ENCODE measurements at regions not wholly inside any gene's neighbourhood (a gene's known extent, or its start where the extent isn't known, plus 50 kb on each side); places are given as distances from the start of the nearest gene placed in this dataset.
"Not testable (repeated sequence)": the region's sequence is repeated elsewhere in the genome, so short reads cannot be mapped to it uniquely, and the experiment has no call there.

- FAIRE-seq (no peak), DNase-seq (ENCODE audit: insufficient read length, low spot score) (no peak)
- TF ChIP-seq POLR2A (IDR thresholded peaks at IDR 0.05; ENCODE audit: low read depth, low read length), result no peak
These were observed 282.8 kb downstream of the C12orf75 start for GRCh38 chr12:105613269-105613668.

- DNase-seq (ENCODE audit: insufficient read length, low spot score) (no peak), FAIRE-seq (no peak)
- no peak for TF ChIP-seq POLR2A (IDR thresholded peaks at IDR 0.05; ENCODE audit: low read depth, low read length)
These were observed 283.4 kb downstream of the C12orf75 start for GRCh38 chr12:105613887-105614286.

- TF ChIP-seq POLR2A (IDR thresholded peaks at IDR 0.05; ENCODE audit: low read depth, low read length), result no peak
- FAIRE-seq (no peak), DNase-seq (ENCODE audit: insufficient read length, low spot score) (no peak)
These were observed 286.6 kb downstream of the C12orf75 start for GRCh38 chr12:105616971-105617540.

GRCh38 chr12:105622220-105622619, 291.7 kb downstream of the C12orf75 start:
- DNase-seq (ENCODE audit: insufficient read length, low spot score), result no peak
- FAIRE-seq, result no peak
- no peak for TF ChIP-seq POLR2A (IDR thresholded peaks at IDR 0.05; ENCODE audit: low read depth, low read length)

- DNase-seq (ENCODE audit: insufficient read length, low spot score), result no peak
- TF ChIP-seq POLR2A (IDR thresholded peaks at IDR 0.05; ENCODE audit: low read depth, low read length), result no peak
- FAIRE-seq, result no peak
These were observed 292.6 kb downstream of the C12orf75 start for GRCh38 chr12:105622846-105623736.

- no peak for TF ChIP-seq POLR2A (IDR thresholded peaks at IDR 0.05; ENCODE audit: low read depth, low read length)
- DNase-seq (ENCODE audit: insufficient read length, low spot score), result no peak
These were observed 296.2 kb downstream of the C12orf75 start for GRCh38 chr12:105626653-105627052.

GRCh38 chr12:105637470-105637869, 307.0 kb downstream of the C12orf75 start:
- no peak for TF ChIP-seq POLR2A (IDR thresholded peaks at IDR 0.05; ENCODE audit: low read depth, low read length)
- FAIRE-seq (no peak), DNase-seq (ENCODE audit: insufficient read length, low spot score) (no peak)

More at GRCh38 chr12:105626653-105627052, 296.2 kb downstream of the C12orf75 start:
- no peak for FAIRE-seq

- no peak for TF ChIP-seq POLR2A (IDR thresholded peaks at IDR 0.05; ENCODE audit: low read depth, low read length)
- FAIRE-seq, result no peak
- DNase-seq (ENCODE audit: insufficient read length, low spot score), result no peak
These were observed 310.3 kb downstream of the C12orf75 start for GRCh38 chr12:105640761-105641160.

- FAIRE-seq (no peak), DNase-seq (ENCODE audit: insufficient read length, low spot score) (no peak)
- TF ChIP-seq POLR2A (IDR thresholded peaks at IDR 0.05; ENCODE audit: low read depth, low read length), result no peak
These were observed 311.3 kb downstream of the C12orf75 start for GRCh38 chr12:105641749-105642148.

GRCh38 chr12:105644770-105645169, 314.3 kb downstream of the C12orf75 start:
- FAIRE-seq (no peak), DNase-seq (ENCODE audit: insufficient read length, low spot score) (no peak)
- TF ChIP-seq POLR2A (IDR thresholded peaks at IDR 0.05; ENCODE audit: low read depth, low read length), result no peak

GRCh38 chr12:105654606-105655005, 324.1 kb downstream of the C12orf75 start:
- FAIRE-seq, result no peak
- TF ChIP-seq POLR2A (IDR thresholded peaks at IDR 0.05; ENCODE audit: low read depth, low read length), result no peak
- no peak for DNase-seq (ENCODE audit: insufficient read length, low spot score)

- DNase-seq (ENCODE audit: insufficient read length, low spot score), result no peak
- FAIRE-seq, result no peak
- TF ChIP-seq POLR2A (IDR thresholded peaks at IDR 0.05; ENCODE audit: low read depth, low read length), result no peak
These were observed 327.9 kb downstream of the C12orf75 start for GRCh38 chr12:105658389-105658788.

GRCh38 chr12:105659355-105660075, 329.0 kb downstream of the C12orf75 start:
- FAIRE-seq, result no peak
- no peak for DNase-seq (ENCODE audit: insufficient read length, low spot score)
- no peak for TF ChIP-seq POLR2A (IDR thresholded peaks at IDR 0.05; ENCODE audit: low read depth, low read length)

GRCh38 chr12:105664765-105665164, 334.3 kb downstream of the C12orf75 start:
- not testable (repeated sequence) for FAIRE-seq; DNase-seq (ENCODE audit: insufficient read length, low spot score)

Measured in H54 (cell line).